ENCODE measurements at regions not wholly inside any gene's neighbourhood (a gene's known extent, or its start where the extent isn't known, plus 50 kb on each side); places are given as distances from the start of the nearest gene placed in this dataset.
A peak's percentile ranks its signal among the peaks of the same experiment; 100 is the strongest.

DNA sequence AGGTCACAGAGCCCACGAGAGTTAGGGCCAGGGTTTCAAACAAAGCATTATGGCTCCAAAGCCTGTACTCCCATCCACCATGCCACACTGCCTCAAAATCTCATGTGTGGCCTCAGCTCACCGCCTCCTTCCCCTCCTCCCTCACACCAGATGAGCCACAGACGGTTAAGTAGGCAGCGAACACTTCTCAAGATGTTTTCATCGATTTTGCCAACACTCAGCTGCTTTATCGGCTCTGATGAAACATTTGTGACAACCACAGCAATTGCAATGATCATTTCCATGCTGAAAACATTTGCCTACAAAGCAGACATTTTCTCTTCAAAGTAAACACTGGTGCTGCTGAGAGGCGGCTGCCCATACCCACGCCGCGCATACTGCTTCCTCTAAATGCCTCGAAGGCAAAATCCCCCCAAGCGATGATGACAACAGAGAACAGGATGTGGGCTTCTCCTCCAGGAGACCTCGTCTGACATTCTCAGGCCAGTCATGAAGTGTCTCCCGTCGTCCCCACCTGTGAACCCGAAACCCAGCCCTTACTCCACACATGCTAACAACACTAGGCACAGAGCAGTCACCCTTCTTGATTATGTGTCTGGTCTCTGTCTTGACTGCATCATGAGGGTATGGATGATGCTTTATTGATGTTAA is 599.2 kb downstream of the SOX6 start:
- DNase-seq (ENCODE audit: low spot score) (no peak), ATAC-seq (no peak)

DNA sequence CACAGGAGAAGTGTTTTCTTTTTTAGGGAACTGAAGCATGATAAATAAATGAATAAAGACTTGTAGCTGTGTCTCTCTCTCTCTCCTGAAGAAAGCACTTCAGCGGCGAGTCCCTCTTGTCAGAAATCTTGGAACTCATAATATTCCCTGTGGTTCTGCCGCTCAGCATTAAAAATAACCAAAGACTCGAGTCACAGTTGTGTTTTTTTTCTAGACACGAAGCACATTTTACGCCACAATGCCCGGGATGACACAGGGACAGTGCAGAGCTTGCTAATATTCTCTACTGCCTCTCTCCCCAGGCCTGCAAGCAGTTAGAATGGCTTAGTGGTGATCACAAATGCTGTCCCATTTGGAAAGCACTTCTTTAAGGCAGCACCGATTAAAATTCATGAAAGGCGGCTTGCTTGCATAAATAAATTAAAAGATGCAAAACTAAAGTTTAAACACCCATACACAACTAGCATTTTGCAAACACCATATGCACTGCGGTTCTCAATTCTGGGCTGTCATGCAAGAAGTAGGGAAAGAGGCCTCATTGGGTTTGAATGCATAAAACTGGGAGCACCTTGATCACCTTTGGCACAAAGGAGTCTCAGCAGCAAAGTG is 597.4 kb downstream of the SOX6 start:
- DNase-seq (ENCODE audit: low spot score) (no peak), ATAC-seq (no peak)

DNA sequence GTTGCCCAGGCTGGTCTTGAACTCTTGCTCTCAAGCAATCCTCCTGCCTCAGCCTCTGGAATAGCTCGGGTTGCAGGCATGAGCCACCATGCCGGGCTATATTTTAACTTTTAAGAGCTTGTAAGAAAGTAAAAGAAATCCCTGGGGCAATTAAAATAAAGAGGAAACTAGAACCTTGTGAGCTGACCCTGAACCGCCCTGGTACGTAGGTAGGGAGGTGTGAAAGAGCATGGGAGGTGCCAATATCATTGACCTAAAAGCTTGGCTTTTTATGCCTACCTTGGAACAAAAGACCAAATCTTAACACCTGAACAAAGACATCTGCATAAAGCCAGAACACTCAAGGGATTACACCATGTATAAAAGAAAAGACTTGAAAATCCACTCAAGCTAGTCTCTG is 595.1 kb downstream of the SOX6 start:
- no peak for DNase-seq (ENCODE audit: low spot score)

DNA sequence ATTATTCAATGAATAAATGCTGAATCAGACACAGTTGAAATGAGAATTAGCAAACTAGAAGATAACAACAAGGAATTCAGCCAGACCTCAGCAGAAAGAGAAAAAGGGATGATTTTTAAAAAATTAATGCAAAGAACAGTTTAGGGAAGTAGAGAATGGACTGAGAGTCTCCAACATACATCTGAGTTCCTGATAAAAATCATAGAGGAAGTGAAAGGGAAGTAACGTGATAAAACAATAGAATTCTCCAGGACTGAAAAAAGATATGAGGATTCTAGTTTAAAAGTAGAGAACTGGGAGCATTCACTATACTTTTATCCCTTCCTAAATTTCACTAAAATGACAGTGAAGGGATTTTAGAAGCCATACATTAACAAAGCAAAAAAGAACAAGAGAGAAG is 592.0 kb downstream of the SOX6 start:
- no peak for DNase-seq (ENCODE audit: low spot score)
- no peak for ATAC-seq

More for the DNA sequence above, 595.1 kb downstream of the SOX6 start:
- no peak for ATAC-seq

DNA sequence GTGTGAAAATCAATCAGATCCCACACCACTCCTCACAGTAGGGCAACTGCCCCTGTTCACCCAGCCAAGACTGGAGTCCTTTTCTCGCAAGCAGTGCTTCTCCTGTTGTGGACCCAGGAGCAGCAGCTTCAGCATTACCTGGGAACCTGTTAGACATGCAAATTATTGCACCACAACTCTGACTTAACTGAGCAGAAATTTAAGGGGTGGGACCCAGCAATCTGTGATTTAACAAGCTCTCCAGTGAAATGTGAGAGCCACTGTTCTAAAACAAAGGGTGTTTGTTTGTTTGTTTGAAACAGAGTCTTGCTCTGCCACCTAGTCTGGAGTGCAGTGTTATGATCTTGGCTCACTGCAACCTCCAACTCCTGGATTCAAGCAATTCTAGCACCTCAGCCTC is 591.4 kb downstream of the SOX6 start:
- ATAC-seq (no peak), DNase-seq (ENCODE audit: low spot score) (no peak)

DNA sequence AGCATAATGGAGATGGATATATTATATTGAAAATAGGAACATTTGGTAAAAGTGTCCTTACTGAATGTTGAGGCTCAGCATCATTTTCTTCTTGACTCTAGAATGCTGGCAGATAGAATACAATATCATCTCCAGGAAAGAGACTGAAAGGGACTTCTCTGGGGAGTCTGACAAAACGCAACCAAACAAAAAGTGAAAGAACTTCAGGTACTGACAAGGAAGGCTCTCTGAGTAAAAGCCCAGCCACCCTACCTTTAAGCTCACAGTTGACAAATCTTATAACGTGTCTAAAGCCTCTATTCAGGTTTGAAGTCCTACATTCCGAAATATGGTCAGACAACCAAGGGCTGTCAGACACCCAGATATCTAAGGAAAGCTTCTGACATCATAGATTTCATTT is 590.8 kb downstream of the SOX6 start:
- no peak for DNase-seq (ENCODE audit: low spot score)
- ATAC-seq, result no peak

DNA sequence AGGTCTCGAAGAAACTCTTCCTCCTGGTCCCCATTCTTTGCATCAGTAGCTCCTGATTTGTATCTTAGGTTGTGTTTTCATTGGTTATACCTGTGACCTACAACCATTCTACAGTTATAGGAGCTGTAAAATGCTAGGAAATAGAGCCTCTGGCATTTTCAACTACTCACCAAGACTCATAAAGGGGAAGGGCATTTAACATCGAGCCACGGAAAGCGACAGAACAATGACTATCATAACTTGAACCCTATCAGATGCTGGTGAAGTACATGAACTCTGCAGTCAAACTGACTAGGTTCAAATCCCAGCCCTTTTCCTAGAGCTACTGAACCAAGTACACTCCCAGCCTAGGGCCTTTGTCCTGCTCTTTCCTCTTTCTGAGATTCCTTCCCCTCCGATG is 588.0 kb downstream of the SOX6 start:
- no peak for DNase-seq (ENCODE audit: low spot score)
- no peak for ATAC-seq

DNA sequence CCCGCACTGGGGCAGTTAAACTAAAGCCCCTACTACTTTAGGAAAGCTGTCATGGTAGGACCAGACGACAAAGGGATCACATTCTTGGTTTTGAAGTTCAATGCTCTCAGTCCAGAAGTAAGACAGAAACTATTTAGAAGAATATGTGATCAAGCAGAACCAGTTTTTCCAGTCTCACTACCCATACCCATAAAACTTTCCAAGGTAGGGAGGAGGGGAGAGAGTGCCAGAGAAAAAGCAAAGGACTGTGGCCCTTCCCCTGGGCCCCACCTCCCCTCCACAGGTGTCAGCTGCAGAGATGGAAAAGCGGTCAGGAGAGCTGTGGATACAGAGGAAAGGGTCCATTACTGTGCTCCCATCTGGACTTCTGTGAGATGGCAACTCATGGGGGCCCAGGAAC is 587.1 kb downstream of the SOX6 start:
- no peak for DNase-seq (ENCODE audit: low spot score)
- ATAC-seq, result no peak

DNA sequence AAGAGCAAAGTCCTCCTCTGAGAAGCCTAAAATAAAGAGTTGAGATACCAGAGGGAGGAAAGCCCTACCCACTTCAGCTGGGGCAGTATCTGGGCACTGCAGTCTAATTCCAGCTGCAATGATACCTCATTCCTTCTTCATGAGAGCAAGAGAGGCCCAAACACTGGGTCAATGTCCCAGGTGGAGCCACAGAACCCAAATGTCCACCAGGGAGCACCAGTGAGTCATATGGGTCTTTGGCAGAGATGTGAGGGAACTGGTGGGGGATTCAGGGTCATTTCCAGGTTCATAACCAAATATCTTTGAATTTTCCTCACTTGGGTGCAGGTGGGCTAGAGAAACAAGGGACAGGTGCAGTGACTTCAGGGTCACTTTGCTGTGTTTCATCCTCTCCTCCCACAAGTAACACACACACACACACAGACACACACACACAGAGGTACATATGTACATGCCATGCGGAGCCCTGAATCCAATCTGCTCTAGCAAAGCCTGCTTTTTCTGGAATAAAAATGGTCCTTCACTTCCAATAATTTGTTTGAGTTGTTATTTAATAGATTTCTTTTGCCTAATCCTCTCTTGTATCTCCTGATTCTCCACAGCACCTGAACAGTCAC is 585.4 kb downstream of the SOX6 start:
- peak; percentile 84 for ATAC-seq
- DNase-seq (ENCODE audit: low spot score), result peak; percentile 53

DNA sequence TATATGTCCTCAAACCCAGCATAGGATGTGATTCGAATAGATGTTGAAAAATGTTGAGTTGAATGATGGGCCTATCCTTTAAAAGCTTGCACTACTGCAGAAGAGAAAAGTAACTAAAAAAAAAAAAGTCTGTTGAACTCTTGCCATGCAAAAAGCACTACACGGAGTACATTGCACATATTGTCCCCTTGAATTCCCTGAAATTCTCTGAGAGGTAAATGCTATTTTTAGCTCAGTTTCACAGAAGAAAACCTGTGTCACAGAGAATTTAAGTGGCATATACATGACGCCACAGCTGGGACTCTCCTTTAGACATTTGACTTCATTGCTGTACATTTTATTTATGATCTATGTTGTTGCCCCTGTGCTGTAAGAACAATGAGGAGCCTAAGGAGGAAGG is 583.8 kb downstream of the SOX6 start:
- ATAC-seq, result no peak
- no peak for DNase-seq (ENCODE audit: low spot score)

DNA sequence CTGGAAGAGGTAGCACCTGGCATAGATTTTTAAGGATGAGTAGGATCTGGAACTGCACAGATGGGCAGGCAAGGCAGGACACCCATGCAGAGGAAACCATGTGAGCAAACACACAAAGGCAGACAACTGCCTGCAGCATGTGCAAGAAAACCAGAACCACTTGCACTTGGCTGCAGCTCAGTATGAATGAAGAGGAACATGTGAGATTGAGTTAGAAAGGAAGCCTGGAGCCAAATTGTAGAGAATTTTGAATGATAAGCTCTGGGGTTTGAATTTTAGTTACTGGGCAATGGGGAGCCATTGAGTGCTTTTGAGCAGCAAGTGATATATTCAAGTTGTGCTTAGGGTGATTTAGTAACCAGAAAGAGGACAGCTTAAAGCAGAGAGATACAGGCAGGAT is 583.4 kb downstream of the SOX6 start:
- no peak for ATAC-seq
- DNase-seq (ENCODE audit: low spot score), result no peak

DNA sequence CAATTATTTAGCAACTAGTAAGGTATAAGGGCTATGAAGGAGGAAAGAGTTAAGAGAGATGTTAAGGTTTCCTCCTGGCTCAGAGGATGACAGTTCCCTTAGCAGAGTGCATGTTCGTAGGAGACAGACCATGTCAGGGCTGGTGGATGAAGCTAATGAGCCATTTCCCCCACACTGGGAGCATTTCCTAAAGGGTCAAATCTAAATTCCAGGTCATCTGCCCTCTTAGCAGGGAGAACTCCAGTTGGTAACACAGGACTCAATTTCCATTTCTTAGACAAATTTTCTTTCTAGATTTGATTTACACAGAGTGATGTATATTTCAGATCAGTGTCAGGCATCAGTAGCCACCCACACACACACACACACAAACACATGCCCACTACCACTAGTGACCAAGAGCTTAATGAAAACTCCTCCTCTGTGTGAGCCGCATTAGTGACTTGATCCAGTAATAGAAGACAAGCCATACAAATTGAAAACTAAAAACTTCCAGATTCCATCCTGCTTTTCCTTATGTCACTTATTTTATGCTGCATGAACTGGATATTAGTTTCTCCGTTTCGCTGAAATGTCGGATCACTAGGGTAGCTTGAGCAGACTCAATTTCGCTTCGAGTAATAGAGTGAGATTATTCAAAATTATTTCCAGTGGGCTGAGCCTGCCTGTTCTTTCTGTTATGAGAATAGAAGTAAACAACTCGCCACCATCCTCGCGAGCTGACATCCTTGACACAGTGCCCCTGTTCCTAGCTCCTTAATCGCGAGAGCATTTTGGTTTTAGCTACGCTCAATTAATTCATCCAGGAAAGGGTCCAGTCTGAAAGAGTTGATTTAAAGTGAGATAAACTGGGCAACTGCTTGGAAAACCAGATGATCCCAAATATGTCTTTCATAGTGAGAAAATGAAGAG is 582.6 kb downstream of the SOX6 start:
- DNase-seq (ENCODE audit: low spot score), result no peak
- no peak for ATAC-seq

DNA sequence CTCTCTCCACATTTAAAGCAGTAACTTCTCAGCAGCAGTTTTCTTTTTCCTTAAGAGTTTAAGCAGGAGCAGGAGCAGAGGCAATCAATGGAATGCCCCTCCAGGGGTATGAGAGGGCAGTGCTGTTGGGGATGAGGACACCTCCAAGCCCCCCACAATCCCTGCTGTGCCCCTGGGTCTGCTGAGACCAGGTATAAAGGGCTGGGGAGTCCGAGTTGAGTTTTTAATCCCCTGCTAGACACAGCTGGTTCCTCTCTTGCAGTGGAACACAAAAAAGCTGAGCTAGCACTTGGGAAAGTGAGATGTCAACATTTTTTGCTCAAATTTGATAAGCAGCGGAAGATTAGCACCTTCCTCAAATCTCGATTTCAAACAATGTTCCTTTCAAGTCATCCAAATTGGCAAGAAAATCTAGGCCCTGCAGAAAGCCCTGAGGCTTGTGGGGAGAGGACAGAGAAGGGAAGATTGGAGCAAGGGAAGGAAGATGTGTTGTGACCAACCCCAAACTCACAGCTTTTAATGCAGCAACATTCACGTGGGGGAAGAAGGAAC is 581.9 kb downstream of the SOX6 start:
- ATAC-seq (no peak), DNase-seq (ENCODE audit: low spot score) (no peak)

DNA sequence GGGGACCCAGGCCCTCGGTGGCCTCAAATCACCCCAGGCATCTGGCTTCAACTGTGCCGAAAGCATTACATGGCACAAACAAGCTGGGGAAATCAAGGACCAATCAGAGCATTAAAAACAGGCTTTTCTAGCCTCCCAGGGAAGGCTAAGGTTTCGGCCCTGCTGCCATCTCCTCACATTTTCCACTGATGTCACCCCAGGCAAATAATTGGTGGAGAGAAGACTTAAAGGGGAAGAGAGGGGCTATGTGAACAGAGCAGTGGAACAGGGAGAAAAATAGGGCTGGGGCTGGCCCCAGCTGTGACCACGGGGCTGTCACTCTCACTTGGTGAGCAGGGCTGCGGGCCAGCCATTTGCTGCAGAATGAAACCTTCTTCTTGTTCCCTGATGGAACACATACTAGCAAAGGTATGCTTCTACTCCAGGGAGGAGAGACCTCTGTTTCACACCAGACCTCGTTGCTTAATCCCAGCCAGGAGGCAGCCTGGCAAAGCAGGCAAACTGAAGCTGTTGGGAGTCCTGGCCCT is 581.3 kb downstream of the SOX6 start:
- DNase-seq (ENCODE audit: low spot score), result no peak
- no peak for ATAC-seq

DNA sequence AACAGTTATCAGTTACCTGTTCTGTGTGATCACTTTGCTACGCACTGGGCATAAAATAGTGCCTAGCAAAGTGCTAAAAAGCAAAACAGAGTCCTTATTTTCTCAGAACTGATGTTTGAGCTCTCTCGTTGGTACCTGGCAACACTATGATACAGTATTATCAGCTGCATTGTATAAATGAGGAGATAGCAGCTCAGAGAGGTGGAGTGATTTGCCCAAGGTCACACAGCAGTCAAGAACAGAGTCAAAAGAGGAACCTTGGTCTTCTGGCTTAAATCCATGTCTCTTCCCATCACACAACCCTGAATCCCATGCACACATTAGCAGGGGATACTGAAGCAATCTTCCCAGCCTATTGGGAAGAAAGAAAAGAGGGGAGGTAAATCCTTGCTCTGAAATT is 580.5 kb downstream of the SOX6 start:
- DNase-seq (ENCODE audit: low spot score) (no peak), ATAC-seq (no peak)

DNA sequence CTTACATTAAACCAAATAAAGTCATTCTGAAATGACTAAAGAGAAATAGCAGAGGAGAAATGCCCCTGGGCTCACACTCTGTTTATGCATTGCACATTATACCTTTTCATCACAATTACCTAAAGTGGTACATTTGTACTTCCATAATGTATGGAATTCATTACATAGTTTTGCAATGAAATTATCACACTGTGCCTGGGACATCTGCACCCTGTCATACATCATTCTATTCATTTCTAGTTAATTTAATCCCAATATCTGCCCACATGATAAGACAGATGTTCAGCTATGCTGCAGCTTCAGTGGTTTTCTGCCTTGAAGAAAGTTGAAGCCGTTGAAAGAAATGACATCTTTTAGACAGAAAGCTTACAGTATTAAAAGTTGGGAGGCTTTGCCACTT is 580.0 kb downstream of the SOX6 start:
- DNase-seq (ENCODE audit: low spot score) (no peak), ATAC-seq (no peak)

DNA sequence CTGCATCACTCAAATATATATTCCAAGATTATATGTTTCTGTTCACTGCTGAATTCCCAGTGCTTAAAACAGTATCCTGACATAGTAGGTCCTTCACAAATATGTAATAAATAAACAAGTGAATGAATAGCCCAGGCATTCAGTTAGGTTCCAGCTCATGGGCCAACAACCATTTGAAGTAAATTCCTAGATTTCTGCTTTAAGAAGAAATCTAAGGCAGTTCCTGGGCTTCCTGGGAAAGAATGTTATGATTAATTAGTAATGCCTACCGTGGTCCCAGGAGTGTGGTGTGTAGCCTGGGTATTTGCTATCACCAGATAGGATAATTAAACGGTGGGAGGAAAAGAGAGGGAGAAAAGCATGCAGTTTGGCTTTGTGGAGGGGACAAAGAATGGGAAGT is 576.8 kb downstream of the SOX6 start:
- no peak for DNase-seq (ENCODE audit: low spot score)
- ATAC-seq, result no peak

DNA sequence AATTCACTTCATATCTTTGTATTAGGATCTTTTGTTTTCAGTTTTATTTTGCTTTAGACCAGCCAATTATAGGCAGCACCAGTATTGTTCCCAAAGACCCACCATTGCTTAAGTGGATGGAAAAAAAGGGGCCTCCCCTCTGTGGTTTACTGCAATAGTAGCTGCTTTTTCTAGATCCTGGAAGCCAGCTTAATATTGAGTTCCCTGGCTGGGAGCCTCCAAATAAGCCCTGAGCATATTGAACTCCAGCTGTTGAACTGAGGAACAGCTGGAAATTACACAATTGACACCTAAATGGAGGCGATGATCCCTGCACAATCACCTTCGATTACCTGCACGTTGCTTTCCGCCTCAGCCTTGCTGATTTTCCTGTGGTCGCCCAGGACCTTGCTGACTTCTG is 576.0 kb downstream of the SOX6 start:
- ATAC-seq, result no peak

DNA sequence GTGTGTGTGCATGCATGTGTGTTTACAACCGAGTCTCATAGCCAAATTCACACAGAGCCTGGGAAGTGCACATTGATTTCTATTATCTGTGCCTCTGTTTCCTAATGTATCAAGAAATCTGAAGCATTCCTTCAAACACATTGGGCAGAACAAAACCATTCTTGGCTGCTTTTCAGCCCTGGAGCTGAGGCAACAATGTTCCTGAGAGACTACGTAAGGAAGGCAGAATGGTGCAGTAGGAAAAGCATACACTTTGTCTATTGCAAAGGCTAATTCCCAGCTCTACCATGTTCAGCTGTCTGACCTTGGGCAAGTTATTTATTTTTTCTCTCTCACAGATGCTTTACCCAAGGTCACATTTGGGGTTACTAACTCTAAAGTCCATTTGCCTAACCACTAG is 575.5 kb downstream of the SOX6 start:
- ATAC-seq (no peak), DNase-seq (ENCODE audit: low spot score) (no peak)

More for the DNA sequence above, 576.0 kb downstream of the SOX6 start:
- DNase-seq (ENCODE audit: low spot score), result no peak

DNA sequence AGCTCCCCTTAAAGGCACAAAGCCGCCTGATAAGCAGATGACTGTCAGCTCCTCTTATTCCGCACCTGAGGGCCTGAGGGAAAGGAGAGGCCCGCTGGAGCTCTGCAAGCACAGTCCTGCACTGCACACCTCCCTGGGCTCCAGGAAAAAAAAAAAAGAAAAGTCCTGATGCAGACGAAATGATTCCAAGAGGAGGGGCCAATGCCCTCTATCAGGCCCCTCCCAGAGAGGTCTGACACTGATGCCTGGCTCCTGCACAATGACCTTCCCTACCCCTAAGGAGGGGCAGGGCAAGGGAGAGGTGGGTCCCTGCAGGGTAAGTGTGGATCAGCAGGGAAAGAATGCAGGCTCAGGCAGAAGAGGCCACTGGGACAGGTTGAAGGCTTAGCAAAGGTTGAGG is 572.7 kb downstream of the SOX6 start:
- DNase-seq (ENCODE audit: low spot score), result no peak
- ATAC-seq, result no peak
